Stimulated activated CD8-positive, alpha-beta memory T cell treated with anti-CD3 and anti-CD28 coated beads, Interleukin-2, amount 100 ng/mL, for 1 hour (primary cell): ENCODE measurements at regions not wholly inside any gene's neighbourhood (a gene's known extent, or its start where the extent isn't known, plus 50 kb on each side); places are given as distances from the start of the nearest gene placed in this dataset.
"Not testable (repeated sequence)": the region's sequence is repeated elsewhere in the genome, so short reads cannot be mapped to it uniquely, and the experiment has no call there.

ENCODE experiments used
- DNase-seq, 2 donors: peaks; one replicate each; pipeline ENCODE4 v3.0.0-alpha.2; 2020; ENCODE audit warnings: low read depth in 2 of 2

GRCh38 chr7:15816835-15817426 lies 130.4 kb upstream of the MEOX2 start:
- DNase-seq: no peak

DNA sequence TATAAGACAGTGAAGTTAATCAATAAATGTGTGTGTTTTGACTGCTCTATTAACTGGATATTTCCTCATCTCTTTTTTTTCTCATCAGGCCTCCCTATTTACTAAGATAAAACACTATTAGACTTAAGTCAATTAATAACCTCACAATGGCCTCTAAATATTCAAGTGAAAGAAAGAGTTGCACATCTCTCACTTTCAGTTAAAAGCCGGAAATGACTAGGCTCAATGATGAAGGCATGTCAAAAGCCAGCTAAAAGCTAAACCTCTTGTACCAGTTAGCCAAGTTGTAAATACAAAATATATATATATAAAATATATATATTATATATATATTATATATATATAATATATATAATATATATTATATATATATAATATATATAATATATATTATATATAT lies 127.0 kb upstream of the MEOX2 start:
- no peak for DNase-seq

DNA sequence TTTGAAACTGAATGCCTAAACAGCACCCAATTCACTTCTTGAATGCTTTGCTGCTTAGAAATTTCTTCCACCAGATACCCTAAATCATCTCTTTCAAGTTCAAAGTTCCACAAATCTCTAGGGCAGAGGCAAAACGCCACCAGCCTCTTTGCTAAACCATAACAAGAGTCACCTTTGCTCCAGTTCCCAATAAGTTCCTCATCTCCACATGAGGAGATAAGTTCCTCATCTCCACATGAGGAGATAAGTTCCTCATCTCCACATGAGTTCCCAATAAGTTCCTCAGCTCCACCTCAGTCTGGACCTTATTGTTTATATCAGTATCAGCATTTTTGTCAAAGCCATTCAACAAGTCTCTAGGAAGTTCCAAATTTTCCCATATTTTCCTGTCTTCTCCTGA lies 123.9 kb upstream of the MEOX2 start:
- not testable (repeated sequence) for DNase-seq

DNA sequence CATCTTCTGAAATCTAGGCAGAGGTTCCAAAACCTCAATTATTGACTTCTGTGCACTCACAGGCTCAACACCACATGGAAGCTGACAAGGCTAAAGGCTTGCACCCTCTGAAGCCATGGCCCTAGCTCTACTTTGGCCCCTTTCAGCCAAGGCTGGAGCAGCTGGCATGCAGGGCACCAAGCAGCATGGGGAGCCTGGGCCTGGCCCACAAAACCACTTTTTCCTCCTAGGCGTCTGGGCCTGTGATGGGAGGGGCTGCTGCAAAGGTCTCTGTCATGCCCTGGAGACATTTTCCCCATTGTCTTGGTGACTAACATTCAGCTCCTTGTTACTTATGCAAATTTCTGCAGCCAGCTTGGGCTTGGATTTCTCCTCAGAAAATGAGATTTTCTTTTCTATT lies 123.5 kb upstream of the MEOX2 start:
- not testable (repeated sequence) for DNase-seq

DNA sequence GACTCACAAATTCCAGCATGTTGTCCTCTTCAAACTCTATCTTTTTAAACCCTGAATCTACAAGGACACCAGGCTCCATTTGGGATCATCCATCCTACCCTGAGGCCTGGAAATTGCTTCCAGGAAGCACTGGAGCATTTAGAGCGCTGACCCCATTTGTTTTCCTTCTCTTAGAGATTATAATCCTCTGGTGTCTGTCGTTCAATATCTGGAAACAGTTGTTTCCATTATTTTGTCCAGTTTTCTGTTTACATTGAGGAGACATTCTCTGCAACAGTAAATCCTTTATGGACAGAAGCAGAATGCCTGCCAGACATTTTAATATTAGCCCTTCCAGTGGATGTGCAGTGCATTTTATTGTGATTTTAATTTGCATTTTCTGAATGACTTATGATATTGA lies 119.4 kb upstream of the MEOX2 start:
- no peak for DNase-seq

DNA sequence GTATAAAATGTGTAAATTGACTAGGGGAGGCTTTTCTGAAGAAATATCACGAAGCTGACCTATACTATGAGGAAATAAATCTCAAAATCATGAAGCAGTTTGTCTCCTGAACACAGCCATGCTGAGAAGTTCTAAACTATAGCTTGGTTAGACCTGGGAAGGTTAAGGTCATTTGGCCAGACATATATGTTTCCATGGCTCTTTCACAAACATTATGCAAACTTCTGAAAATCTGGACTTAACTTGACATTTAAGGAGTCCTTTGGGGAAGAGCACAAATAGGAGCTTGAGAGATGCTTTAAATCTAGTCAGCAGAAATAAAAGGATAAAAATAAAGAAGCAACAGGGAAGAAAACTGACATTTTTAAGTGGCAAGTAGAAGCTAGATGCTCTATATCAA lies 115.9 kb upstream of the MEOX2 start:
- DNase-seq: no peak

DNA sequence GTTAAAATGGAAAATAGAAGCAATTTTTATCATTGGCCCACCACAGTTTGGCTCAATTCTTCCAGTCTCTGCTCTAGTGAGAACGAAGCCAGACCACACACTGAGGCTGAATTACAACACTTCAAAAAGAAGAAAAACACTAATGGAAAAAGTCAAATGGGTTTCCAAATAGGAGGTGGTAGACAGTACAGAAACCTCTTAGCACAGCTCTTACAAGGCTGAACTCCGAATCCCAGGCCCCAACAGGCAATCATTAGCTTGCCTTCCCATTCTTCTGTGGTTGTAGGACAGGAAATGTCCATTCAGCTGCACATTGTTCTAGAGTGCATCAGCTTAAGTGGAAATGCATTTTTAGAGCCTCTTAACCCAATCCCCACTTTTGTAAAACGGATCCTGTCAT lies 115.1 kb upstream of the MEOX2 start:
- no peak for DNase-seq

DNA sequence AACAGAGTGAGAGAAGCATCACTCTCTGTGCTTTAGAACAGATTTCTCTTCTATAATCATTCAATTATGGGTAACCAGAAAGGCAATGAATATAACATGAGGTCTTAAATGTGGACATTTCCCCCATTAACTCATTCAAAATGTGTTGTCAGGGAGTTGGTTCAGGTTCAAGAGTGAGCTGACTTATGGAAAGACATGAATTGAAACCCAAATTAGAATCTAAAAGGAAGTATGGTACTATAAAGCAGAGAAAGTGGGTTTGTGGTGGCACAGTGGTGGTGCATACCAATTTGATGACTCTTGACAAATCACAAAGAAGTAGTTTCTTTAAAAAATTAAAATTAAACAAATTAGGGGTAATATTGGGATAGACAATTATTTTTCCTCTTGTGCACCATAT lies 114.6 kb upstream of the MEOX2 start:
- no peak for DNase-seq

DNA sequence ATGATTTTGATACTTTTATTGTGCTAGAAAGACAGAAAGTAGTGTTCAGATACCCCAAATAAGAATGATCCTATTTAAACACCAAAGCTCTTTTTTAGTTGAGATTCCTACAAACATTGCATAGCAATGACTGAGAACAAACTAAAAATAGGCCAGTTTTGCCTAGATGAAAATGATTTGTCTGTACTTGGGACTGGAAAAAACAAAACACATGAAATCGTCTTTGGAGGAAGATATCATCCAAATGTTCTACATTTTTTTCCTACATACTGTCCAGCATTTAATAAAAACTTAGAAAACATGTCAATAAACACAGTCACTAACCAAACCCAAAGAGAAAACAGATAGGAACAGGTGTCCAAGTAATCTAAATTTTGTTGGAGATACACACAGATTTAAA lies 111.6 kb upstream of the MEOX2 start:
- no peak for DNase-seq

DNA sequence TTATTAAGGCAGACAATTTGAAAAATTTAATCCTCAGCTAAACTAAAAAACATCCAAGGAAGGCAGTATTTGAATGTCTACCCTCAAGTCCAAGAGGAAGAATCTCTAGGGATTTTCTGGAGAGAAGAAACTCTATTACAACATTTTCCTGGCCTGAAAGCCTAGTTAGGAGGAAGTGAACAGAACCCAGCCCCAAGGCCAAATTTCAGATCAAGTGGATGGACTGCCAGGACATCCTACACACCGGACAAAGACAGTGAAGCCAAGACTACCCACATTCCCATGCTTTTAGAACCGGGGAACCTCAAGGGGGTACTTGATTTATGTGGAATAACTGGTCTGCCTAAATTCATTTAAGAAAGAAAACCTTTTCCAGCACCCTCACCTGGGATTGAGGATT lies 108.9 kb upstream of the MEOX2 start:
- DNase-seq: no peak

- no peak for DNase-seq
Observed at GRCh38 chr7:15794801-15795200, 108.3 kb upstream of the MEOX2 start.

GRCh38 chr7:15784694-15785030 lies 98.2 kb upstream of the MEOX2 start:
- DNase-seq: no peak

- no peak for DNase-seq
Observed at GRCh38 chr7:15783987-15784693, 97.7 kb upstream of the MEOX2 start.

GRCh38 chr7:15782656-15783055 lies 96.2 kb upstream of the MEOX2 start:
- no peak for DNase-seq

DNA sequence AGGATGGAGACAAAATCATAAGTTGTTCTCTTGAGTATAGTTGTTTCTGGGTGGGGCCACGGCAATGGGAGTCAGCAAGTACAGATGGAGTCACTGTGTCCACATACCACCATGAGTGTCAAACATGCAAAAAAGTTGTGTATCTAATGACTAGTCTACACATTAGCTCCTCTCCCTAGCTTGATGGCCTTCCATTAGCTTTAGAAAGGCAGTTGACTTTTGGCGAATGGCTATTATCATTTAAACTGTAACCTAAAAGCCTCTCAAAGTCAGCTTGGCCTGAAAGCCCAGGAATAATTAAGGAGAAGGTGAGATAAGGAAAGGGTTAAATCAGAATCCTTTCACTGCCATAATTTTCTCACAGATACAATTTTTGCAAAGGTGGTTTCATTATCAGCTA lies 95.5 kb upstream of the MEOX2 start:
- DNase-seq: no peak

- no peak for DNase-seq
Observed at GRCh38 chr7:15780271-15780670, 93.8 kb upstream of the MEOX2 start.

- no peak for DNase-seq
Observed at GRCh38 chr7:15778191-15778590, 91.7 kb upstream of the MEOX2 start.

- no peak for DNase-seq
Observed at GRCh38 chr7:15765753-15766152, 79.3 kb upstream of the MEOX2 start.

GRCh38 chr7:15764851-15765382 lies 78.4 kb upstream of the MEOX2 start:
- no peak for DNase-seq

GRCh38 chr7:15764010-15764409 lies 77.5 kb upstream of the MEOX2 start:
- DNase-seq: no peak

DNA sequence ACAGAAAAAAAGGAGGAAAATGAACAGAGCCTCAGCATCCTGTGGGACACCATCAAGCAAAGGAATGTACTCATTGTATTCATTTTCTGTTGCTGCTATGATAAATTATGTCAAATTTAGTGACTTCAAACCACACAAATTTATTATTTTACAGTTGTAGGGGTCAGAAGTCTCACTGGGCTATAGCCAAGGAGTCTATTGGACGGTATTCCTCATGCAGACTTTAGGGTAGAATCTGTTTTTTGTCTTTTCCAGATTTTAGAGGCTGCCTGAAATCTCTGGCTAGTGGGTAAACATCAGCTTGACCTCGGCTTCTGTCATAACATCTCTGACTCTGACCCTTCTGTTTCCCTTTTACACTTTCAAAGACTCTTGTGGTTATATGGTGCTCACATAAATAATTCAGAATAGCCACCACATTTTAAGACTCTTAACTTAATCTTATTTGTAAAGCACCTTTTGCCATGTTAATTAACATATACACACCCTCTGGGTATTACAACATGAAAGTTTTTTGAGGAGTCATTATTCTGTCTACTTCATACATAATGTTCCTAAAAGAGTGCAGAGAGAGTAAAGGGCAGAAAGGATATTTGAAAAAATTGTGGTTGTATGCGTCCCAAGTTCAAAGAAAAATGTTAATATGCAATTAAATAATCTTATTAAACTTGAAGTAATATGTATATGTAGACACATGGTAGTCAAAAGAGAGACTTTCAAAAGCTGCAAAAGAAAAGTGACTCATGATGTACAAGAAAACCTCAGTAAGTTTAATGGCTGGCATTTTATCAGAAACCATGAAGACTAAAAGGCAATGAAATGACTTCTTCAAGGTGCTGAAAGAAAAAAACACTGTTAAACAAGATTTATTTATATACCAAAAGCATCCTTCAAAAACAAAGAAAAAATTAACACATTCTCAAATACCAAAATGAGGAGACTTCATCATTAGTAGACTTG lies 70.8 kb upstream of the MEOX2 start:
- DNase-seq: no peak

- no peak for DNase-seq
Observed at GRCh38 chr7:15755061-15755460, 68.6 kb upstream of the MEOX2 start.
